ENCODE measurements at regions not wholly inside any gene's neighbourhood (a gene's known extent, or its start where the extent isn't known, plus 50 kb on each side); places are given as distances from the start of the nearest gene placed in this dataset.

GRCh38 chr4:62292911-62293310 lies 1092.8 kb downstream of the ADGRL3 start:
- Histone ChIP-seq H3K4me3 (ENCODE audit: low read length) (no peak overlapping the region), H3K4me1 (ENCODE audit: control insufficient read depth, low read length) (no peaks in the 10 kb centered on the region), H3K27me3 (ENCODE audit: control insufficient read depth, low read length) (no peaks in the 10 kb centered on the region), H4K20me1 (ENCODE audit: control insufficient read depth, insufficient read depth, low read depth, low read length) (no peaks in the 10 kb centered on the region), H3K27ac (ENCODE audit: low read depth, low read length) (no peak overlapping the region), H3K9me2 (replicated peaks; ENCODE audit: control insufficient read depth, low read length) (no peaks in the 10 kb centered on the region; the same call in 1 of the 2 replicates), H3K4me2 (ENCODE audit: low read length) (no peak overlapping the region), H3K9me3 (ENCODE audit: control insufficient read depth, insufficient read depth, low read length) (no peaks in the 10 kb centered on the region), H3K79me2 (ENCODE audit: control insufficient read depth, low read length) (no peaks in the 10 kb centered on the region), H3K36me3 (ENCODE audit: control insufficient read depth, low read length) (no peaks in the 10 kb centered on the region), H3F3A (ENCODE audit: control insufficient read depth, insufficient read depth) (no peaks in the 10 kb centered on the region)
- TF ChIP-seq EZH2phosphoT487 (IDR thresholded peaks at IDR 0.05; ENCODE audit: borderline replicate concordance, low read length) (no peak), CTCF (IDR thresholded peaks at IDR 0.05; ENCODE audit: low read depth, low read length, poor library complexity, severe bottlenecking) (no peak)

- TF ChIP-seq EZH2phosphoT487 (IDR thresholded peaks at IDR 0.05; ENCODE audit: borderline replicate concordance, low read length) (no peak), CTCF (IDR thresholded peaks at IDR 0.05; ENCODE audit: low read depth, low read length, poor library complexity, severe bottlenecking) (no peak)
- H4K20me1 ChIP-seq (ENCODE audit: control insufficient read depth, insufficient read depth, low read depth, low read length): no peaks in the 10 kb centered on the region
- H3K27me3 ChIP-seq (ENCODE audit: control insufficient read depth, low read length): no peaks in the 10 kb centered on the region
- no peaks in the 10 kb centered on the region for H3K36me3 ChIP-seq (ENCODE audit: control insufficient read depth, low read length)
- no peak overlapping the region for H3K4me2 ChIP-seq (ENCODE audit: low read length)
- H3K4me3 ChIP-seq (ENCODE audit: low read length): no peak overlapping the region
- no peaks in the 10 kb centered on the region for H3F3A ChIP-seq (ENCODE audit: control insufficient read depth, insufficient read depth)
- no peaks in the 10 kb centered on the region for H3K79me2 ChIP-seq (ENCODE audit: control insufficient read depth, low read length)
- no peak overlapping the region for H3K27ac ChIP-seq (ENCODE audit: low read depth, low read length)
- no peaks in the 10 kb centered on the region for H3K9me3 ChIP-seq (ENCODE audit: control insufficient read depth, insufficient read depth, low read length)
- no peaks in the 10 kb centered on the region for H3K4me1 ChIP-seq (ENCODE audit: control insufficient read depth, low read length)
- H3K9me2 ChIP-seq (replicated peaks; ENCODE audit: control insufficient read depth, low read length): no peaks in the 10 kb centered on the region
Observed at GRCh38 chr4:62288808-62289541, 1088.8 kb downstream of the ADGRL3 start.

- Histone ChIP-seq H3K4me3 (ENCODE audit: low read length) (no peak overlapping the region), H3K36me3 (ENCODE audit: control insufficient read depth, low read length) (no peaks in the 10 kb centered on the region), H3F3A (ENCODE audit: control insufficient read depth, insufficient read depth) (no peaks in the 10 kb centered on the region), H3K4me2 (ENCODE audit: low read length) (no peak overlapping the region), H3K79me2 (ENCODE audit: control insufficient read depth, low read length) (no peaks in the 10 kb centered on the region), H3K4me1 (ENCODE audit: control insufficient read depth, low read length) (no peaks in the 10 kb centered on the region), H4K20me1 (ENCODE audit: control insufficient read depth, insufficient read depth, low read depth, low read length) (no peaks in the 10 kb centered on the region), H3K9me3 (ENCODE audit: control insufficient read depth, insufficient read depth, low read length) (no peaks in the 10 kb centered on the region), H3K9me2 (replicated peaks; ENCODE audit: control insufficient read depth, low read length) (no peaks in the 10 kb centered on the region), H3K27ac (ENCODE audit: low read depth, low read length) (no peak overlapping the region), H3K27me3 (ENCODE audit: control insufficient read depth, low read length) (no peaks in the 10 kb centered on the region)
- no peak for TF ChIP-seq CTCF (IDR thresholded peaks at IDR 0.05; ENCODE audit: low read depth, low read length, poor library complexity, severe bottlenecking)
- no peak for TF ChIP-seq EZH2phosphoT487 (IDR thresholded peaks at IDR 0.05; ENCODE audit: borderline replicate concordance, low read length)
Observed at GRCh38 chr4:62285026-62285425, 1084.9 kb downstream of the ADGRL3 start.

All from DOHH2 (cell line).